Astrocyte (in vitro differentiated cells and primary cell): ENCODE measurements at regions not wholly inside any gene's neighbourhood (a gene's known extent, or its start where the extent isn't known, plus 50 kb on each side); places are given as distances from the start of the nearest gene placed in this dataset.

ENCODE experiments used
- DNase-seq: peaks from one replicate; pipeline ENCODE4 v3.0.0-alpha.2; 2010; ENCODE audit warnings: low read depth
- FAIRE-seq: peaks from 2 replicates; lab custom pipeline; 2011; peaks lifted over from hg19 to GRCh38; lab: Jason Lieb, UNC
- H2AFZ ChIP-seq: 2 replicates; pipeline ENCODE4 v1.6.0; 2012; ENCODE audit warnings: low read depth, low read length, inconsistent platforms
- H3K27ac ChIP-seq: 2 replicates; pipeline ENCODE4 v1.5.1; 2011; ENCODE audit warnings: low read depth, low read length, inconsistent platforms
- H3K27me3 ChIP-seq: 2 replicates; pipeline ENCODE4 v1.6.0; 2011; ENCODE audit warnings: low read length, inconsistent platforms; ENCODE audit not compliant: insufficient read depth
- H3K36me3 ChIP-seq: 2 replicates; pipeline ENCODE4 v1.5.1; 2011; ENCODE audit warnings: low read length, inconsistent platforms; ENCODE audit not compliant: insufficient read depth
- H3K4me1 ChIP-seq: 2 replicates; pipeline ENCODE4 v1.5.1; 2011; ENCODE audit warnings: low read length, inconsistent platforms; ENCODE audit not compliant: insufficient read depth
- H3K4me2 ChIP-seq: 2 replicates; pipeline ENCODE4 v1.6.0; 2012; ENCODE audit warnings: low read length, inconsistent platforms
- H3K4me3 ChIP-seq: 2 replicates; pipeline ENCODE4 v1.5.1; 2011; ENCODE audit warnings: low read depth, mild to moderate bottlenecking, low read length, inconsistent platforms; ENCODE audit not compliant: insufficient read depth
- H3K79me2 ChIP-seq: 2 replicates; pipeline ENCODE4 v1.6.0; 2012; ENCODE audit warnings: mild to moderate bottlenecking, low read length, inconsistent platforms; ENCODE audit not compliant: insufficient read depth
- H3K9ac ChIP-seq: 2 replicates; pipeline ENCODE4 v1.6.0; 2012; ENCODE audit warnings: mild to moderate bottlenecking, low read length, inconsistent platforms
- H3K9me3 ChIP-seq: 2 replicates; pipeline ENCODE4 v1.5.1; 2012; ENCODE audit warnings: low read depth, mild to moderate bottlenecking, low read length, inconsistent platforms; ENCODE audit not compliant: insufficient read depth
- H4K20me1 ChIP-seq: 2 replicates; pipeline ENCODE4 v1.6.0; 2012; ENCODE audit warnings: low read length, inconsistent platforms; ENCODE audit not compliant: insufficient read depth
- H3K27ac Mint-ChIP-seq: one replicate; pipeline ENCODE4 v1.8.0; 2021; ENCODE audit warnings: mild to moderate bottlenecking, mixed read lengths; ENCODE audit not compliant: unreplicated experiment
- H3K27me3 Mint-ChIP-seq: one replicate; pipeline ENCODE4 v1.8.0; 2021; ENCODE audit warnings: low read depth, mixed read lengths; ENCODE audit not compliant: unreplicated experiment
- H3K36me3 Mint-ChIP-seq: one replicate; pipeline ENCODE4 v1.8.0; 2021; ENCODE audit warnings: low read depth, mixed read lengths; ENCODE audit not compliant: unreplicated experiment
- H3K4me1 Mint-ChIP-seq: one replicate; pipeline ENCODE4 v1.8.0; 2021; ENCODE audit warnings: low read depth, mixed read lengths; ENCODE audit not compliant: unreplicated experiment
- H3K4me3 Mint-ChIP-seq: one replicate; pipeline ENCODE4 v1.8.0; 2021; ENCODE audit warnings: mild to moderate bottlenecking, moderate library complexity, mixed read lengths; ENCODE audit not compliant: unreplicated experiment
- H3K9me3 Mint-ChIP-seq: one replicate; pipeline ENCODE4 v1.8.0; 2021; ENCODE audit warnings: mild to moderate bottlenecking, mixed read lengths; ENCODE audit not compliant: unreplicated experiment
- CTCF ChIP-seq: IDR thresholded peaks from 2 replicates; pipeline ENCODE4 v1.5.1; 2011; ENCODE audit warnings: low read depth, mild to moderate bottlenecking, inconsistent platforms, low read length, moderate library complexity; ENCODE audit not compliant: insufficient read depth
- EZH2 ChIP-seq: IDR thresholded peaks from 2 replicates; pipeline ENCODE4 v1.6.1; 2012; ENCODE audit warnings: mild to moderate bottlenecking, low read length, inconsistent platforms; ENCODE audit not compliant: insufficient read depth

GRCh38 chr10:65032867-65033769 lies 1511.9 kb downstream of the REEP3 start:
- H3K9me3 Mint-ChIP-seq = peaks cover 4% of the 10 kb centered on the region
- no peak for FAIRE-seq
- H3K4me2 ChIP-seq = no peak overlapping the region
- H3K79me2 ChIP-seq = no peaks in the 10 kb centered on the region
- H3K9me3 ChIP-seq = peaks cover 6% of the 10 kb centered on the region
- no peaks in the 10 kb centered on the region for H3K36me3 Mint-ChIP-seq
- no peak for TF ChIP-seq CTCF
- TF ChIP-seq EZH2 = no peak
- no peaks in the 10 kb centered on the region for H3K27me3 ChIP-seq
- H3K4me3 Mint-ChIP-seq = no peak overlapping the region
- no peaks in the 10 kb centered on the region for H4K20me1 ChIP-seq
- no peak overlapping the region for H3K27ac Mint-ChIP-seq
- H3K4me1 ChIP-seq = no peaks in the 10 kb centered on the region
- H3K4me3 ChIP-seq = no peak overlapping the region
- H3K4me1 Mint-ChIP-seq = no peaks in the 10 kb centered on the region
- no peak overlapping the region for H2AFZ ChIP-seq
- no peak for DNase-seq
- no peak overlapping the region for H3K27ac ChIP-seq
- H3K27me3 Mint-ChIP-seq = no peaks in the 10 kb centered on the region
- H3K36me3 ChIP-seq = no peaks in the 10 kb centered on the region
- H3K9ac ChIP-seq = no peak overlapping the region

GRCh38 chr10:65033957-65034356 lies 1512.8 kb downstream of the REEP3 start:
- H3K9ac ChIP-seq = no peak overlapping the region
- Mint-ChIP-seq H3K27me3 (no peaks in the 10 kb centered on the region), H3K9me3 (peaks cover 4% of the 10 kb centered on the region), H3K4me3 (no peak overlapping the region), H3K27ac (no peak overlapping the region), H3K4me1 (no peaks in the 10 kb centered on the region), H3K36me3 (no peaks in the 10 kb centered on the region)
- no peak overlapping the region for H3K4me2 ChIP-seq
- H3K36me3 ChIP-seq = no peaks in the 10 kb centered on the region
- TF ChIP-seq EZH2 (no peak), CTCF (no peak)
- no peak overlapping the region for H3K4me3 ChIP-seq
- no peaks in the 10 kb centered on the region for H3K27me3 ChIP-seq
- no peak for DNase-seq
- no peak overlapping the region for H3K27ac ChIP-seq
- H3K9me3 ChIP-seq = peaks cover 6% of the 10 kb centered on the region
- H4K20me1 ChIP-seq = no peaks in the 10 kb centered on the region
- no peak for FAIRE-seq
- H3K4me1 ChIP-seq = no peaks in the 10 kb centered on the region
- no peak overlapping the region for H2AFZ ChIP-seq
- H3K79me2 ChIP-seq = no peaks in the 10 kb centered on the region

- no peak overlapping the region for H3K4me3 ChIP-seq
- no peaks in the 10 kb centered on the region for H3K79me2 ChIP-seq
- no peaks in the 10 kb centered on the region for H4K20me1 ChIP-seq
- H3K36me3 ChIP-seq = no peaks in the 10 kb centered on the region
- no peak overlapping the region for H2AFZ ChIP-seq
- Mint-ChIP-seq H3K4me1 (no peaks in the 10 kb centered on the region), H3K27ac (no peak overlapping the region), H3K36me3 (no peaks in the 10 kb centered on the region), H3K4me3 (no peak overlapping the region), H3K9me3 (peaks cover 3% of the 10 kb centered on the region), H3K27me3 (no peaks in the 10 kb centered on the region)
- no peak overlapping the region for H3K27ac ChIP-seq
- TF ChIP-seq EZH2 (no peak), CTCF (no peak)
- no peak overlapping the region for H3K9ac ChIP-seq
- H3K4me1 ChIP-seq = no peaks in the 10 kb centered on the region
- FAIRE-seq (no peak), DNase-seq (no peak)
- peaks cover 3% of the 10 kb centered on the region for H3K9me3 ChIP-seq
- H3K4me2 ChIP-seq = no peak overlapping the region
- no peaks in the 10 kb centered on the region for H3K27me3 ChIP-seq
Observed at GRCh38 chr10:65040796-65041195, 1519.6 kb downstream of the REEP3 start.
